Transverse colon (tissue), 4 donors: ENCODE measurements at regions not wholly inside any gene's neighbourhood (a gene's known extent, or its start where the extent isn't known, plus 50 kb on each side); places are given as distances from the start of the nearest gene placed in this dataset.

Experiments
- POLR2A ChIP-seq: fragments of 450-650 bp; IDR thresholded peaks from one replicate; pipeline ENCODE4 v1.6.1; 2016; ENCODE audit warnings: antibody characterized with exemption, mild to moderate bottlenecking, moderate library complexity
- POLR2AphosphoS5 ChIP-seq, 3 donors: sonication (generic); formaldehyde crosslinking; IDR thresholded peaks; one replicate each; pipeline ENCODE4 v1.6.1; 2016; ENCODE audit warnings: antibody characterized with exemption in 3 of 3
- TF ChIP-seq, protein P1 (sequence below), 5 experiments: fragments of 200-600 bp in 3 of 5; fragments of 450-650 bp in 2 of 5; sonication (generic) in 3 of 5; IDR thresholded peaks; 1 replicate in 2 of 5; 2 replicates in 3 of 5; pipeline ENCODE4 v1.5.1; 2016 to 2017; ENCODE audit warnings: antibody characterized with exemption in 5 of 5, inconsistent platforms in 3 of 5, mild to moderate bottlenecking in 2 of 5, moderate library complexity in 1 of 5

DNA sequence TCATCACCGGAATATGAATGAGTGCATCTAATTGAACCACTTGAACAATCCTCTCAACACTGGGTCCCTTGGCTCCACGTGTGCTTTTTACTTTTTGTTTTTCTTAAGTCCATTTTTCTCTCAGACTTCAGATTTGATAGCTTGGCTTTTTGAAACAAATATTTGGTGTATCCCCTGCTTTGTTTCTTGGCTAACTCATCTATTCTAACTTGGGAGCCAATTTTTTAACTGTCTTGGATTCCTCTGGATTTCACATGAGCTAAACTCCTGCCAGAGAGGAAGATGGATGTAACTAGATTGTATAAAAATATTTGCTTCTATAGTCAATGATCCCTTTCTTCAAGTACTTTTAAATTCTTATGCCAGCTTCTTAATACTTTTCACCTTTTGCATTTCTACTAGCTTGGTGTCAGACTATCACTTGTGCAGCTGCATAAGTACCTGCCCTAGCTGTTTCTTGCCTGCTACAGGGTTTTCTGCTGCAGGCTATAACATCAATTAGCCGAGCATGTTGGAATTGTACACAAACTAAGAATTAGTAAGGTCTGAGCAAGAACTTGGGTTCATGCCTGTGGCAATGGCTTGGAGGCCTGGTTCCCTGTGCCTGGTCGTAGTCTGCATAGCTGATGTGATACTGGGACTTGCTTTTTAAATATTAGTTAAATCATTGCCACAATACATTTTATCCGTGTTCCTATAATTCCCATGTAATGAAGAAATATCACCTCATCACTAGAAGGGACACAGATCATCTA is 281.5 kb downstream of the EN1 start:
- TF ChIP-seq, protein P1, sequence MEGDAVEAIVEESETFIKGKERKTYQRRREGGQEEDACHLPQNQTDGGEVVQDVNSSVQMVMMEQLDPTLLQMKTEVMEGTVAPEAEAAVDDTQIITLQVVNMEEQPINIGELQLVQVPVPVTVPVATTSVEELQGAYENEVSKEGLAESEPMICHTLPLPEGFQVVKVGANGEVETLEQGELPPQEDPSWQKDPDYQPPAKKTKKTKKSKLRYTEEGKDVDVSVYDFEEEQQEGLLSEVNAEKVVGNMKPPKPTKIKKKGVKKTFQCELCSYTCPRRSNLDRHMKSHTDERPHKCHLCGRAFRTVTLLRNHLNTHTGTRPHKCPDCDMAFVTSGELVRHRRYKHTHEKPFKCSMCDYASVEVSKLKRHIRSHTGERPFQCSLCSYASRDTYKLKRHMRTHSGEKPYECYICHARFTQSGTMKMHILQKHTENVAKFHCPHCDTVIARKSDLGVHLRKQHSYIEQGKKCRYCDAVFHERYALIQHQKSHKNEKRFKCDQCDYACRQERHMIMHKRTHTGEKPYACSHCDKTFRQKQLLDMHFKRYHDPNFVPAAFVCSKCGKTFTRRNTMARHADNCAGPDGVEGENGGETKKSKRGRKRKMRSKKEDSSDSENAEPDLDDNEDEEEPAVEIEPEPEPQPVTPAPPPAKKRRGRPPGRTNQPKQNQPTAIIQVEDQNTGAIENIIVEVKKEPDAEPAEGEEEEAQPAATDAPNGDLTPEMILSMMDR (IDR thresholded peaks at IDR 0.05): no peak
- no peak for TF ChIP-seq POLR2AphosphoS5 (IDR thresholded peaks at IDR 0.05)
- no peak for TF ChIP-seq POLR2A
